ENCODE measurements at regions not wholly inside any gene's neighbourhood (a gene's known extent, or its start where the extent isn't known, plus 50 kb on each side); places are given as distances from the start of the nearest gene placed in this dataset.

- TF ChIP-seq, protein P1, sequence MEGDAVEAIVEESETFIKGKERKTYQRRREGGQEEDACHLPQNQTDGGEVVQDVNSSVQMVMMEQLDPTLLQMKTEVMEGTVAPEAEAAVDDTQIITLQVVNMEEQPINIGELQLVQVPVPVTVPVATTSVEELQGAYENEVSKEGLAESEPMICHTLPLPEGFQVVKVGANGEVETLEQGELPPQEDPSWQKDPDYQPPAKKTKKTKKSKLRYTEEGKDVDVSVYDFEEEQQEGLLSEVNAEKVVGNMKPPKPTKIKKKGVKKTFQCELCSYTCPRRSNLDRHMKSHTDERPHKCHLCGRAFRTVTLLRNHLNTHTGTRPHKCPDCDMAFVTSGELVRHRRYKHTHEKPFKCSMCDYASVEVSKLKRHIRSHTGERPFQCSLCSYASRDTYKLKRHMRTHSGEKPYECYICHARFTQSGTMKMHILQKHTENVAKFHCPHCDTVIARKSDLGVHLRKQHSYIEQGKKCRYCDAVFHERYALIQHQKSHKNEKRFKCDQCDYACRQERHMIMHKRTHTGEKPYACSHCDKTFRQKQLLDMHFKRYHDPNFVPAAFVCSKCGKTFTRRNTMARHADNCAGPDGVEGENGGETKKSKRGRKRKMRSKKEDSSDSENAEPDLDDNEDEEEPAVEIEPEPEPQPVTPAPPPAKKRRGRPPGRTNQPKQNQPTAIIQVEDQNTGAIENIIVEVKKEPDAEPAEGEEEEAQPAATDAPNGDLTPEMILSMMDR (IDR thresholded peaks at IDR 0.05; ENCODE audit: control insufficient read depth, extremely low read depth, insufficient read depth): no peak
- no peak overlapping the region for H3K4me3 ChIP-seq (ENCODE audit: low read depth, low read length)
- no peak for DNase-seq (ENCODE audit: low read depth)
Measured at GRCh38 chr20:53850319-53850718, 220.1 kb downstream of the BCAS1 start.

GRCh38 chr20:53849471-53850059 lies 220.8 kb downstream of the BCAS1 start:
- DNase-seq (ENCODE audit: low read depth): no peak
- H3K4me3 ChIP-seq (ENCODE audit: low read depth, low read length): no peak overlapping the region
- TF ChIP-seq, protein P1 (IDR thresholded peaks at IDR 0.05; ENCODE audit: control insufficient read depth, extremely low read depth, insufficient read depth): no peak

DNA sequence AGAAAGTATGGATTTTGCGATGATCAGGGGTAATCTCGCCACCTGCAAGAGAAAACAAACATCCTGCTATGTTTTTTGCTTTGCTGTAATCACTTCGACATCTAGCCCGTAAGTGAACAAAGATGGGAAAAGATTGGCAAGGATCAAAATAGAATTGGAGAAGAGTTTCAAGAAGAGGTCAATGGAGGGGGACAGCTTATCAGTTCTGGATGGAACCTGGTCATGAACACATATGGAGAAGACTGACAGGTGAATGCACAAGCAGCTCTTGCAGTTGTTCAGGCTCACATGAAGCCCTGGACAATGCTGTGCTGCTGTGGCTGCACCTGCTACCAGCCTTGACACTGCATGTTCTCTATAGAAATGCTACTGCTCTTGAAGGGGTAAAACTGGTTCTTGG lies 222.1 kb downstream of the BCAS1 start:
- TF ChIP-seq, protein P1 (IDR thresholded peaks at IDR 0.05; ENCODE audit: control insufficient read depth, extremely low read depth, insufficient read depth): no peak
- no peak for DNase-seq (ENCODE audit: low read depth)
- H3K4me3 ChIP-seq (ENCODE audit: low read depth, low read length): no peak overlapping the region

- TF ChIP-seq, protein P1 (IDR thresholded peaks at IDR 0.05; ENCODE audit: control insufficient read depth, extremely low read depth, insufficient read depth): no peak
- H3K4me3 ChIP-seq (ENCODE audit: low read depth, low read length): no peak overlapping the region
- no peak for DNase-seq (ENCODE audit: low read depth)
Measured at GRCh38 chr20:53847837-53848170, 222.6 kb downstream of the BCAS1 start.

GRCh38 chr20:53847139-53847836 lies 223.1 kb downstream of the BCAS1 start:
- TF ChIP-seq, protein P1 (IDR thresholded peaks at IDR 0.05; ENCODE audit: control insufficient read depth, extremely low read depth, insufficient read depth): no peak
- H3K4me3 ChIP-seq (ENCODE audit: low read depth, low read length): no peak overlapping the region
- DNase-seq (ENCODE audit: low read depth): no peak

DNA sequence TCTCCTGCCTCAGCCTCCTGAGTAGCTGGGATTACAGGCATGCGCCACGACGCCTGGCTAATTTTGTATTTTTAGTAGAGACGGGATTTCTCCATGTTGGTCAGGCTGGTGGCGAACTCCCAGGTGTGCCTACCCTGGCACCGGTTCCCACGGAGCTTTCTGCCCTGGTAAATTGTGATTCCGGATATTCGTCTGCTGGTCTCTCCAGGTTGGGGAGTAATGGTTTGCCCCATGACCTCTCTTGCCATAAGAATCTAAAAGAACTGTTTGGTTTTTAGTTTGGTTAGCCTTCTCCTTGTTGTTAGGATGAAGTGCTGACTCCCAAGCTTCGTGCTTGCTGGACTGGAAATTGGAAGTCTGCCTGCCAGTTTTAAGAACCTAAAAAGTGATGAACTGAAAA lies 223.8 kb downstream of the BCAS1 start:
- TF ChIP-seq, protein P1 (IDR thresholded peaks at IDR 0.05; ENCODE audit: control insufficient read depth, extremely low read depth, insufficient read depth): no peak
- no peak for DNase-seq (ENCODE audit: low read depth)
- no peak overlapping the region for H3K4me3 ChIP-seq (ENCODE audit: low read depth, low read length)

GRCh38 chr20:53845980-53846379 lies 224.4 kb downstream of the BCAS1 start:
- no peak for DNase-seq (ENCODE audit: low read depth)
- H3K4me3 ChIP-seq (ENCODE audit: low read depth, low read length): no peak overlapping the region
- TF ChIP-seq, protein P1 (IDR thresholded peaks at IDR 0.05; ENCODE audit: control insufficient read depth, extremely low read depth, insufficient read depth): no peak

All from LNCaP clone FGC (cell line).